GM13976 (cell line): ENCODE measurements at regions not wholly inside any gene's neighbourhood (a gene's known extent, or its start where the extent isn't known, plus 50 kb on each side); places are given as distances from the start of the nearest gene placed in this dataset.
"Not testable (repeated sequence)": the region's sequence is repeated elsewhere in the genome, so short reads cannot be mapped to it uniquely, and the experiment has no call there.

Source experiments
- DNase-seq: peaks from one replicate; pipeline ENCODE4 v3.0.0; 2012; ENCODE audit warnings: low spot score
- CTCF ChIP-seq: IDR thresholded peaks from 2 replicates; pipeline ENCODE4 v1.5.1; 2012; ENCODE audit warnings: borderline replicate concordance, mild to moderate bottlenecking; ENCODE audit not compliant: insufficient read depth; ENCODE audit errors: extremely low read depth, missing control alignments, control extremely low read depth
- in situ Hi-C: fragments of 300-500 bp; cut with MboI; formaldehyde crosslinking; loops from one replicate; pipeline ENCODE4 v1.12.0; 2022; ENCODE audit warnings: low sequenced_read_pairs, mixed read lengths, inconsistent platforms; ENCODE audit not compliant: unreplicated experiment

GRCh38 chr2:107743274-107743673 is 83.4 kb upstream of the RGPD4 start:
- TF ChIP-seq CTCF: no peak
- no peak for DNase-seq
- in situ Hi-C loops: no loop called here

- DNase-seq: no peak
- TF ChIP-seq CTCF: no peak
- in situ Hi-C loops: no loop called here
Observed at GRCh38 chr2:107745100-107745499, 81.6 kb upstream of the RGPD4 start.

- in situ Hi-C loops, DNase-seq: not testable (repeated sequence)
Observed at GRCh38 chr2:107746552-107747198, 80.0 kb upstream of the RGPD4 start.

GRCh38 chr2:107747199-107747963 is 79.3 kb upstream of the RGPD4 start:
- in situ Hi-C loops, DNase-seq: not testable (repeated sequence)

- no peak for TF ChIP-seq CTCF
- no peak for DNase-seq
- in situ Hi-C loops: no loop called here
Observed at GRCh38 chr2:107747964-107748583, 78.6 kb upstream of the RGPD4 start.

- in situ Hi-C loops: no loop called here
Observed at GRCh38 chr2:107751936-107752335, 74.8 kb upstream of the RGPD4 start.

GRCh38 chr2:107753806-107754205 is 72.9 kb upstream of the RGPD4 start:
- in situ Hi-C loops, DNase-seq: not testable (repeated sequence)

More at GRCh38 chr2:107751936-107752335, 74.8 kb upstream of the RGPD4 start:
- no peak for DNase-seq
- TF ChIP-seq CTCF: no peak

GRCh38 chr2:107757223-107757622 is 69.5 kb upstream of the RGPD4 start:
- in situ Hi-C loops: no loop called here
- DNase-seq: no peak
- TF ChIP-seq CTCF: no peak
